COLO829 (cell line): ENCODE measurements at regions not wholly inside any gene's neighbourhood (a gene's known extent, or its start where the extent isn't known, plus 50 kb on each side); places are given as distances from the start of the nearest gene placed in this dataset.

Experiments used
- DNase-seq: peaks from one replicate; pipeline ENCODE4 v3.0.0; 2012; ENCODE audit warnings: low spot score

DNA sequence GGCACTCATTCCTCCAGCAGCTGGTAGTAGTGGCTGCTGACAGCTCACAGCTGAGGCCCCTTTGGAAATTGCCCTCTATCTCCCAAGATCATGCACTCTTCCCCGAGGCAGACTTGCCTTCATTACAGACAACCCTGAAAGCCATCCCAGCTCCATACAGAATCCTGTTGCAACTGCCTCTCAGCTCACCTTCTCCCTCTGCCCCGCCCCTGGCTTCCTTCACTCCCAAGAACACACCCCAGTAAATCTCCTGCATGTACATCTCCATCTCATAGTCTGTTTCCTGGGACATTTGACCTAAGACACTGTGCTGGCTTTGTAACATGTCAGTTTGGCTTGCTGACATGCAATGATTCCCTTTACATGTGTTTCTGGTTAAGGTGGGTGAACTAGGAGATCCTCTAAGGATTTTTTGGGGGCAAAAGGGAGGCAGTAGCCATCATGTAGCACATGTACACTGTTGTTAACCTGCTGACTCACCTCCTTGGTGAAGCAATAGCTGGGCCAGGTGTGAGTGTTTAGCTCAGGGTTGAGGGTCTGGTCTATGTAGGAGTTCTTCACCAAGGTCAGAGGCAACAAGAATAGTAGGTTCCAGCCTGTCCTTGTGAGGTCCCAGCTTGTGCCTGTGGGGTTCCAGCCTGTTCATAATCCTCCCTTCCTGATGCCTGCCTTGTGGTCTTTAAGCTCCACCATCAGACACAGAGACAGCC lies 179.6 kb downstream of the CSNK2A3 start:
- DNase-seq = no peak

DNA sequence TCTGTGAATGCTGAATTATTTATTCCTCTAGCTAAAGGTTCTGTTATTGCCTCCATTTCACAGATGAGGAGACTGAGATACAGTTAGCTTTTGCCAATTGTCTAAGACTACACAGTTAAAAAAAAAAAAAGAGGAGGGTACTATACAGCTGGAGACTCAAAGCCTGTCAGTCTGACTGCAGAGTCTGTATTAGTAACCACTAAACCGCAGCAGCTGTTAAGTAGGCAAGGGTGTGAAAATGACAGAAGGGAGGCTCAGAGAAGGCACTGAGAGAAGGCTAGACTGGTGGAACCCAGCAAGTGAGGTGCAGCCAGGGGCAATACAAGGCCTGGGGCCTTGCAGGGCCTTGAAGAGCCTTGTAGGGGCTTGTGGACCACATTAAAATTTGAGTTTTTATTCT lies 181.2 kb downstream of the CSNK2A3 start:
- DNase-seq = no peak

DNA sequence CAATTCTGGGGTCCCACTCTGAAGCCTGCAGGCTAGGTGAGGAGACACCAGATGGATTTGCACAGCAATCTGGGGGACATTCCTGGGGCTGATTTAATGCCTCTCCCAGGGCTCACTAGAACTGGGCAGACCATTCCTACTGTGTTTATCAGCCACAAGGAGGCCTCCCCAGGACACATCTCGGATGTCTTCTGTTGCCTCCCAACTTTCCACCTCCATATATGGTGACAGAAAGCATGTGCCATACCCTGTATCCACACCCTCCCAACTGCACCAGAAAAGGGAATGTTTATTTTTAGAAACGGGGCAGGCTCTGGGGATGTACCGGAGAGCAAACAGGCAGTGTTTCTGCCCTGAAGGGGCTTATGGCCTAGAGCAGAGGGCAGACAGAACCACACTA lies 181.8 kb downstream of the CSNK2A3 start:
- no peak for DNase-seq

DNA sequence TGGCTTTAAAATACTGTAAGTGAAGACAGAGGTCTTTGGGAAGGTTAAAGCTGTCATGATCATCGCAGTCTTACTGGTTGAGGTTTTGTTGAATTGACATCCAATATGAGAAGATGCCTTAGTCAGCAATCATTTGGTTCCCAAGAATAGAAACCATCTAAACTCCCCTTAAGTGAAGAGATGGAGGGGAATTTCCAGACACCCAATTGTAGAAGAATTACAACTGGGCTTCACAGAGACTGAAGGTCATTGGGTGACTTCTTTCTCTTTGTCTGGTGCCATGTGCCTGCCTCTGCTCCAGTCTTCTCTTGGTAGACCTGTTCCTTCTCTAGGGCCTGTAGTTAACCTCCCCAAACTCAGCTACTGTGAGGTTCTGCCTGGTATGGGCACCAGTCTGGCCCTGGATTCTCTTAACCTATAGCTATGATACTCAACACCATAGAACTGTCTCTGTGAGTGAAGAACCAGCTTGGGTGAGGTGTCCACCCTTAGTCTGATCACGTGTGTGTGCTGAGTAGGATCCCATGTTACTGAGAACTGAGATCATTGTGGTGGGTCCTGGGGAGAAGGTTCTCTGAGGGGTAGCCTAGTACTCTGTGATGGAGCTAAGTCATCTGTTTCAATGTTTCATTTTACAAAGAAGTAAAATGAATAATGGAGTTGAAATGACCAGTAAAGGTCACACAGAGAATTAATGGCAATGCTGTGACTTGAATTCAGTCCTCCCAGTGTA lies 182.5 kb downstream of the CSNK2A3 start:
- DNase-seq = no peak

DNA sequence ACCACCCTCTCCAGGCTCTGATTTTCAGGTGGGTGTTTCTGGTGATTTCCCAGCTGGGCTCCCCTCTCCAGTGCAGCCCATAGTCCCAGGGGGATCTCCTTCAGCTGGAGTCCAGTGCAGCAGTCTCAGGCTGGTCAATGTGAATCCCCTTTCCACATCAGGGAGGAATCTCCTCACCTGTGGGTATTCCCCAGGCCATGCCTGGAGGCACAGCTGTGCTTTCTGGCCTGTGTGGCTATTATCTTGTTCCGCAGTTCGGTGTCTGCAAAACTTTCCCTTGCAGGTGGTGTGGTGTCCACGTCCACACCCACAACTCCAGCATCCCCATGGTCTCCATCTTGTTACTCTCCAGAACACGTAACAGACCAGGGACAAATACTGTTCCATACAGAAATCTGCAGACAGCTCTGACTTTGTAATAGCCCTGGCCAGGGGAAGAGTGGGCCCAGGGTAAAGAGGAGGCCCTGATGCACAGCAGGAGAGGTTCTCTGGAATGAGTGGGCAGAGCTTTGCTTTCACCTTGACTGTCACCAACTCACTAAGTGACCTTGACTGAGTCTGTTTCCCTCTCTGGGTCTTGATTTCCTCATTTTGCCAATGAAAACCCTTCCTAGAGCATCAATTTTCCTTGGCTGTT lies 183.2 kb downstream of the CSNK2A3 start:
- no peak for DNase-seq

DNA sequence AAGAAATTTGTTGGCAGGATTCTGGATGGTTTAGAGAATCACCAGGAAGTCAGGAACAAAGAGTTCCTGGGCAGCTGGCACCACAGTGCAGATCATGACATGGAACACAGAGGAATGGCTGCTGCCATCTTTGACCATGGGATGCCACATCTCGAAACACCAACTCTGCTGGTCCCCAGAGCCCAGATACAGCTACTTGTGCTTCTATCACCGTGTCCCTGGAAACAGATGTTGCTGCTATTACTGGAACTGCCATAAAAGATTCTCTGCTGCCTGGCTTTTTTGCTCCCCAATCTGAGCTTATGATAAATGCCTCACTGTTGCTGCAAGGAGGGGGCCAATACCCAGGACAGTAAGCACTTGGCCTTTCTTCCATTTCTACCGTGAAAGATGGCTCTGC lies 185.2 kb downstream of the CSNK2A3 start:
- no peak for DNase-seq

DNA sequence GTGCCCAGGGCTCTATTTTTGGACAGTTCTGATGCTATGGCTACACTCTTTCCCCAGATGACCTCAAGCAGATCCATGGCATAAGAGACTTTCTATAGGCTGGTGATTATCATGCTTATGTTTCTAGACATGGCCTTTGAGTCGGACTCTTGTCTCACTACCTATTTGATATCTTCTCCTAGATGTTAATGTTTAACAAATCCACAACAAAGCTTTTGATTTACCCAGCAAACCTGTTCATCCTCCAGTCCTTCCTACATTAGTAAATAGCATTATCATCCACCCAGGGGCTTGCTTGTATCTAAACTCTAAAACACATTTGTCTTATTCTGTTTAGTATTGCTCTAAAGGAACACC lies 188.7 kb downstream of the CSNK2A3 start:
- no peak for DNase-seq

DNA sequence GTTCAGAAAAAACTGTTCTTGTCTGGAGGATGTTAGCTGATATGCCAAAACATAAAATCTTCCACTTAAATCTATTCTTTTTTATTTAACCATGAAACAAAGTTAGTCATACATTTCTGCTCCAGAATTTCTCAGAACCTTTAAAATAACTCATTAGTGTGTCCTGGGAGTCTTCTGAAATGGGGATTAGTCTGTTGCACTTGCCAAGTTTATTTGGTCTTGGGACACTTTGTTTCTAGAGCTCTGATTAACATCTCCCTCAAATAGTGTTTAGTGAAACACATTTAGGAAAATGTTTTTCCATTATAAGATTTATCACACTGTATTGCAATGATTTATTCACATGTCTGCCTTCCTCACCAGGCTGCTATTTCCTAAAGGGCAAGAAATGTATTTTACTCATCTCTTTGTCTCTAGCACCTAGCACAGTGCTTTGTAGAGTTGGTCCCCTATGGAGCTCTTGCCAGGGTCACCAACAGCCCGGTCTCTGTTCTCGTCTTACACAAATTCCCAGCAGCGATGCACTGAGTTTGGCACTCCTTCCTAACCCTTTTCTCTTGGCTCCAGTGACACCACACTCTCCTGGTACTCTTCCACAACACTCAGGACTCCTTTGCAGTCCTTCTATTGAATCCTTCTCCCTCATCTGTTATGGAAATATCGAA lies 189.2 kb downstream of the CSNK2A3 start:
- DNase-seq = no peak

DNA sequence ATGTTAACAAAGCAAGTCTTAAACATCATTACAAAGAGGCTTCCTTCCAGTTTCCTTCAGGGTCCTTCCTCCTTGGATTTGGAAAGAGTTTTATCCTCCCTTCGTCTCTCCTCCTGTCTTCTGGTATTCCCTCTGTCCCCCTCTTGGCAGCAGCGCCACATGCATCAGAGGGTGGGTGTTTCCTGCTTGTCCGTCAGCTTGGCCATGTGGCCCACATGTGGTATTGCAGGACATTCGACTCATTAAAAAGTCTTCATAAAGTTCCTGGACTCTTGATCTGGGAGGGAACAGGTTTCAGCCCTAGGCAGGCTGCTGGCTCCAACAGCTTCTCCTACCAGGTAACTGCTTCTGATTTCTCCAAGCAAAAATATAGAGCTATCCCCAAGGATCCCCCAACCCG lies 189.8 kb downstream of the CSNK2A3 start:
- no peak for DNase-seq

DNA sequence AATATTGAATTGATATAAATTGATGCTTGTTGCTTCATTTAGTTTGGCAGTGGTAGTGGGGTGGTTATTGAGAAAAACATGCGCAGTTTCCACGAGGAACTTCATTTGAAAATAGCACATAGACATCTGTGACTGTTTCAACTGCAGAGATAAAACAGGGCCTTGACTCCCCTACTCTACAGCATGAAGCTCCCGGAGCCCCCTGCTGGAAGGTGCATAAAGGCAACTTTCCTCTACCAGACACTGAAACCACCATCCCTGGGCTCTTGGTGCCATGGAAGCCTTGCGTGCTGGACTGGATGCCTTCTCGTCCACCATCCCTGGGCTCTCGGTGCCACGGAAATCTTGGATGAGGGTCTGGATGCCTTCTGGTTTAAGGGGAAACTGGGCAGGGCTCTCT lies 195.9 kb downstream of the CSNK2A3 start:
- DNase-seq = no peak

DNA sequence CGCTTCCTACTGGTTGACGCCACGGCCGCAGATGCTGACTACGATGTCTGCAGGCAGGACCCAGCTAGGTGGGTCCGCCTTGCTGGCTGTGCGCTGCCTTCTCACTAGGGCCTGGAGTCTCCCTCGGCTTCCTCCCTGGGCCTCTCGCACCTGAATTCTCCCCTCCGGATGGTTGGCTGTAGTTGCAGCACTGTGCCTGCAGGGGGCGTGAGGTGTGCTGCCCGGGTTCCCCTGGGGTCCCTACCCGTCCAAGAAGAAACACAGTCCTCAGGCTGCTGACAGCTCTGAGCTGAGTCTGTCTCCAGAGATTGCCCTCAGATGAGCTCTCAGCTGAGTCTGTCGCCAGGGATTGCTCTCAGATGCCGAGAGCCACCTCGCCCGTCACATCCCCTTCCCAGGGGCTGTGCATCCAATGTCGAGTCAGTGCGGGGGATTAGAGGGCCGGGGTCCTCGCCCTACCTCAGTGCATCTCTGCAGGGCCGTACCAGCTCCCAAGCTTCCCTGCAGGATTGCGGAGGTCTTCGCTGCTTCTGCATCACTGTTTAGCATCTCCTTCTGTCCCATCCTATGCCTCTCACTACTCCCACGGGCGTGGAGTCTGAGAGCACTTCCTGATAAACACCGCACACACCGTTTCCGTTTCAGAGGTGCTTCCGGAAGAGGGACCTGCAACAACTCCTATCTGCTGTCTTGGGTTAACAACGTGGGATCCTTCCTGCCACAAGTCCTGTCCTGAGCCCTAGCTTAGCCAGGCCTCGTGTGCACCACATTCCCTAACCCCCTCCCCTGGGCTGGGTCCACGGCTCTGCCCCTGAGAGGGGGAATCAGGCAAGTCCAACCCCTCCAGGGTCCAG lies 196.9 kb downstream of the CSNK2A3 start:
- DNase-seq = no peak

DNA sequence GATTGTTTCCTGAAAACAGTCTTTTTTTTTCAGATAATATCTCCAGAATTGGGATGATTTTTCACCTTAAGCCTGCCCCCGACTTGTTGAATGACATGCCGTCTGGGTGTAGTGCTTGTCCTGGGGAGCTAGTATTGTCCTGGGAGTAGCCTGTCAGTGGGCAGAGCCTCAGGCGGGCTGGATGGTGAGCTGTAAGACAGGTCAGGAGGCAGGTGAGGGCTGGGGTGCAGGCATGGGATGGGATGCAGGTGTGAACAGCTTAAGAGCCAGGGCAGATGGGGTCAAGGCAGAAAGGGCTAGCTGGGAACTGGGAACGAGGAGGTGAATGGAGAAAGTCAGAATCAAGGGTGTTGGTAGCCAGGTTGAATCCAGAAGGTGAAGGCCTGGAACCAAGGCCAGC lies 200.2 kb downstream of the CSNK2A3 start:
- DNase-seq = no peak

DNA sequence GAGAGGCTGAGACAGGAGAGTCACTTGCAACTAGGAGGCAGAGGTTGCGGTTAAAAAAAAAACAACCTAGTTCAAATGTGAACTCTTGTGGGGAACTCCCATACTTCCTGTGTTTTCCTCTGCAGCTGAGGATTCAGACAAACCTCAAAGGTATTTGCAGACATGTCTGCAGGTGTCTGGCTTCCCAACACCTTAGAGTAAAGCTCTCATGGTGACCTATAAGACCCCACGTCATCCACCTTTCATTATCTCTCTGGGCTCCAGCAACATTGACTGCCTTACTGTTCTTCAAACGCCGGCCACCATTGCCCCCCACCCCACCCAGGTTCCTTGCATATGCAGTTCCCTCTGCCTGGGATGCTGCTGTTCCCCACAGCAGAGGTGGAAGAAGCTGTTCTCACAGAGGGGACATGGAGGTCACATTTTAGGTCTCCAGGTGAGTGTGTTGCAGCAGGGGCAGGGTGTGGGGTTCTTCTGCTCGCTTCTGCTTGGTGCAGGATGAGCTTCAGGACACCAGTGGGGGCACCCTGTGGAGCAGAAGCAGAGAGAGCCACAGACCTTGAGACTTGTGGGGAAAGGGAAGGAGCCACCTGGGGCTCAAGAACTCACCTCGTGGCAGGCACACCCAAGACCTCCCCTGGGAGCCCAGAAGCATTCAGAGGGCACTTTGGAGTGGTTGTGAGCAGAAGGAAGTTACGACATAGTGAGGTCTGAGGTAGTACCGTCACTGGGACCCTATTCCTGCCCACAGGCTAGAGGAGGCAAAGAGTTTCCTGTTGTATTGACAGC lies 203.2 kb downstream of the CSNK2A3 start:
- DNase-seq = no peak

DNA sequence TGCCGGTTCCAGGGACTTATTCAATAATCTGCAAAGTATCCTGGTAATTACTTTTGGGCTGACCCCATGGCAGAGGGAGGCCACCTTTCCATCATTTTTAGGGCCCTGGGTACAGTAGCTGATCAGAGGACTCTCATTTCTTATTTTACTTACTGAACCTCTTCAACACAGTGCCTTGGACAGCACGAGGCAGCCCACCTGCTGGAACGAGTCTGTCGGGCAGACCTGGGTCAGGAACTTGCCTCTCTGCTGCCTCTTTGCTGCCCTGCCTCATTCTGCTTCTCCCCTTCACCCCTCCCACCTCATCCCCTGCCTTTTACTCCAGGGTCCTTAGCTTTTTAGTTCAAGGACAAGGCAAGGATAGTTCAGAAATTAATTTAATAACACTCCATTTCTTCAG lies 204.5 kb downstream of the CSNK2A3 start:
- no peak for DNase-seq

DNA sequence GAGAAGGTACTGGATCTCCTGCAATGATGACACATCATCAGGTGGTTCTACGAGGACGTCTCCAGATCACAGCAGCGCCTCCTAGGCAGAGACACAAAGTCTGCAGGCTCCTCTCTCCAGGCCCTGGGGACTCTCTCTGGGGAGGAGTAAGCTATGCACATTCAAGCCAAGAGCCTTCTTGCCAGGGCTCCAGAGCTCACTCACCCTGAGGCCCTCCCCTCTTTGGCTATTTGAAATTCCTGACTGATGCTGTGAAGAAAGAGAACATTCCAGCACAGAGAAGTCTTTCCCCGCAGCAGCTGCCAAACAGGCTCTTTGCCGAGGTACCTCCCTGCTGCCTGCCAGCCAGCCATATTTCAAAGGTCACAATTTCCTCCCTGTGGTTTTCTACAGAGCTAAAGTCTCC lies 204.9 kb downstream of the CSNK2A3 start:
- DNase-seq = no peak

DNA sequence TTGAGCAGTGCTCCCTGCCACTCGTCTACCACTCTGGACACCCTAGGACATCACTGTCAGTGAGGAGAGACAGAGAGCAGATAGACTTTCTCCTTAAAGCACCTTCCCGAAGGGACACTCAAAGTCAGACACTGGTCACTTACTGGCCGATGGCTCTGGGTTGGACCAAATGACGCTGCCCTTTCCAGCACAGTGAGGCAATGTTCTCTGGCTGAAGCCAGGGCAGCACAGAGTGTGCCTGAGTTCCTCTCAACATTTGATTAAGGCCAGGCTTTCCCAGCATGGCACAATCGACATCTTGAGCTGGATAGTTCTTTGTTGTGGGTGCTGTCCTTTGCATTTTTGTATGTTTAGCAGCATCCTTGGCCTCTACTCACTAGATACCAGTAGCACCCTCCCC lies 206.2 kb downstream of the CSNK2A3 start:
- no peak for DNase-seq

DNA sequence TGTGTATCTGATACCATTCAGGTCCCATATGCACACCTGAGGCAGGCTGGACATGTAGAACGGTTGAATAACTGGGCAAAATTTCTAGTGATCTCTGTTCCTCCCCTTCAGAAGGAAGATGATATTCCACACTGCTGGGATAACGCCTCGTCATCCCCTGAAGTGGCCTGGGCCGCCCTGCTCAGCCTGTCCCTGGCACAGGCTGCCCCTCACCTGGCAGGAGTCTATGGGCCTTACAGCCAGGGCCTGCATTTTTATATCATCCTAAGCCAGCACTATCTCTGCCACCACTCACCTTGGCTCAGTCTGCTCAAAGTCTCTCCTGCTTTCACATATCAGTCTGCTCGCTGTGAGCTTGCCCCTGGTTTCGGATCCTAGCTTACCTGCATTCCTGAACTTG lies 209.2 kb downstream of the CSNK2A3 start:
- DNase-seq = no peak

DNA sequence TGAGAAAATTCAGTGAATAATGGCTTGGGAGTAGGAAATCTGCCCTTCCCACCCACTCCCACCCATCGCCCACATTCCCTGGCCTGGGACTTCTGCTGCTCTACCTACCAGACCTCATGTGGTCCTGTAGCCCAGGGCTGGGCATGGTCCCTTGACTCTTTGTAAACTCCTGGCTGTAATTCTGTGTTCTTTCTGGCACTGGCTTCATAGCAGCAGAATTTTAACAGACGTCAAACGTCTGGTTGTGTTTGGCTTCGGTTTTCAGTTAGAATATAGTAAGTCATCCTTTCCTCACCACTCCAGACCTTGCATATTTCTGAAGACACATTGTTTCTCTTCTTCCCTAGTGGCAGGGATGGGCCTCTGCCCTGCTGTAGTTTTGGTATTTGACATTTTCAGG lies 210.6 kb downstream of the CSNK2A3 start:
- no peak for DNase-seq

DNA sequence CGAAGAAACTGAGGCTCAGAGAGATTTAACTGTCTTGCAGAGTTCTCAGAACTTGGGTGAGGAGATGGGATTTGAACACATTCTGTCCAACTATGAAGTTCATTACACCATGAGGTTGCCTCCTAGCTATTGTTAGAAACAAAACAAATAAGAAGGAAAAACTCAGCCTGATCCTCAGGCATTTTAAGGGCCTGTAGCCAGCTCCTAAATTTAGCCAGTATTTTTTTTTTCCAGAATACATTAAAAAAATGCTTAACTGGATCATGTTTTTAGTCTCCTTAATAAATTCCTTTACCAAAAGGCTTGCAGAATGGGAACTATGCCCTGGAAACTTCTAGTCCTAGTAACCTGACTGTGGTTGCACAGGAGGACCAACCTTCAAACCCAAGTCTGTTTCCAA lies 212.0 kb downstream of the CSNK2A3 start:
- no peak for DNase-seq

DNA sequence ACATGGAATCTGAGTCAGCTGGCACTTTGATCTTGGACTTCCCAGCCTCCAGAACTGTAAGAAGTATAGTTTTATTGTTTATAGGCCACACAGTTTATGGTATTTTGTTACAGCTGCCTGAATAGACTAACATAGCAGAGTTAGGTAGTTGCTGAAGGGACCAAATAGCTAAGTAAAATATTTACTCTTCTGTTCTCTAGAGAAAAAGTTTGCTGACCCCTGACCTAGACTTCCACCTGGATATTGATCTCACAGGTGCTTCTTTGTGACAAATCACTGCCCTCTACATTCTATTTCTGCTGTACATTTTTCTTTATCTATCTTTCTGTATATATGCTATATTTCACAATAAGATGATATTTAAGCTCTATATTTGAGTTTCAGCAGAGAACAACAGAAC lies 212.5 kb downstream of the CSNK2A3 start:
- DNase-seq = no peak

DNA sequence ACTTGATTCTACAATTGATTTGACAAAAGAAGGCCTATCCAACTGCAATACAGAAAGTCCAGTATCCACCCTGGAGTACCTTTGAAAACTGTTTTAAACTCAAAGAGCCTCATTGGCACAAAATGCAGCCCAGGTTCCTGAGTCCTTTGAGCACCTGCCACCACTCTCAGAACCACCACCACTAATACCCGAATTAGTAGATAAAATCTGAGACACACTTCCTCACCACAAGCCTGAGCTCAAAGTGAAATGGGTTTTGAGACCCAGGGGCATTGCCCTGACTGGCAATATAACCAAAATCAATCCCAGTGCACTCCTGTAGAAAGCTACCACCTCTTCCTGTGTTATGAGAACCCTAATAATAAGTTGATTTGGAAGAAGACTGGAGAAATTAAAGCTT lies 215.7 kb downstream of the CSNK2A3 start:
- DNase-seq = no peak
